Activated naive CD8-positive, alpha-beta T cell treated with anti-CD3 and anti-CD28 coated beads, Interleukin-2, amount 50 U/mL, for 24 hours (primary cell): ENCODE measurements at regions not wholly inside any gene's neighbourhood (a gene's known extent, or its start where the extent isn't known, plus 50 kb on each side); places are given as distances from the start of the nearest gene placed in this dataset.

ENCODE experiments used
- ATAC-seq: fragments of 150-1000 bp; cut with Tn5 transposase; one replicate; pipeline ENCODE4 v1.10.0; 2021
- DNase-seq: peaks from one replicate; pipeline ENCODE4 v3.0.0; 2021
- H3K27ac Mint-ChIP-seq: one replicate; pipeline ENCODE4 v1.8.0; 2021; ENCODE audit warnings: mild to moderate bottlenecking, mixed read lengths
- H3K27me3 Mint-ChIP-seq: one replicate; pipeline ENCODE4 v1.8.0; 2021; ENCODE audit warnings: mixed read lengths
- H3K36me3 Mint-ChIP-seq: one replicate; pipeline ENCODE4 v1.8.0; 2021; ENCODE audit warnings: low read depth, mixed read lengths
- H3K4me1 Mint-ChIP-seq: one replicate; pipeline ENCODE4 v1.8.0; 2021; ENCODE audit warnings: mixed read lengths
- H3K4me3 Mint-ChIP-seq: one replicate; pipeline ENCODE4 v1.8.0; 2021; ENCODE audit warnings: mild to moderate bottlenecking, moderate library complexity, mixed read lengths
- H3K9me3 Mint-ChIP-seq: one replicate; pipeline ENCODE4 v1.8.0; 2021; ENCODE audit warnings: mixed read lengths

DNA sequence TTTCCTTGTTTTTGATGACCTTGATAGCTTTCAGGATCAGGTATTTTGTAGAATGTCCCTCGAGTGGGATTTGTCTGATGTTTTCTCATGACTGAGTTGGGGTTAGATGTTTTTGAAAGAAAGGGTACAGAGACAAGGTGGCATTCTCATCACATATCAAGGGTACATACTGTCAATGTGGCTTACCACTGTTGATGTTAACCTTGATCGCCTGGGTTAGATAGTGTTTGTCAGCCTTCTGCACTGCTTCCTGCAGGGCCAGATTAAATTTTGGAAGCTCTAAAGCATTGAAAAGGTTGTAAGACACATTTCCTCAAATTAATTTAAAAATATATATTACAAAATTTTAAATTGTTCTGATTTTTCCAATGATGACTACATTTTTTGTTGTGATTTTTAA is 287.4 kb upstream of the ACTBL2 start:
- no peaks in the 10 kb centered on the region for H3K36me3 Mint-ChIP-seq
- H3K4me3 Mint-ChIP-seq: no peak overlapping the region
- ATAC-seq (no peak), DNase-seq (no peak)
- H3K27ac Mint-ChIP-seq: no peak overlapping the region
- H3K27me3 Mint-ChIP-seq: peaks cover 5% of the 10 kb centered on the region
- H3K4me1 Mint-ChIP-seq: no peaks in the 10 kb centered on the region
- no peaks in the 10 kb centered on the region for H3K9me3 Mint-ChIP-seq

GRCh38 chr5:57768745-57769144 is 286.1 kb upstream of the ACTBL2 start:
- H3K27me3 Mint-ChIP-seq: peaks cover 5% of the 10 kb centered on the region
- H3K27ac Mint-ChIP-seq: no peak overlapping the region

DNA sequence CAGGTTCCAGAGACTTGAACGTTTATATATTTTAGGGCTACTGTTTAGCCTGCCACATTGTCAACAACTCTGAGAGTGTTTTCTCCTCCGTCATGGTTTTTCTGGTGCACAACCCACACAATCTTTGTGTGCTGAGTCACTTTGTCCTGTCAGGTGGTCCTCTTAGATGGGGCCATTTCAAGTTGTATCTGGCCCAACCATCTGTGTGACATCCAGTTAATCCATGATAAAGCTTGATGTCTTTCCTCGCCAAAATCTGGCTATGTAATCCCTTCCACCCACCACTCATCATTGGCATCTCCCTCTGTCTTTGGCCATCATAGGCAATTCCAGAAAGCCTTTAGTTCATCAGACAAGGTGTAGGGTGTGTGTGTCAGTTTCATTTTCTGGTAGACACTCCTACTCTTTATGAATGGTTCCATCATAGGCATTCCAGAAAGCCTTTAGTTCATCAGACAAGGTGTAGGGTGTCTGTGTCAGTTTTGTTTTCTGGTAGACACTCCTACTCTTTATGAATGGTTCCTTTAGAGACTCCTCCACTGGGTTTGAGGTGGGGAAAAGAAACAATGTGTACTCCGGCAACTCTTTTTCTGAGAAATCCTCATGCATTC is 282.0 kb upstream of the ACTBL2 start:
- Mint-ChIP-seq H3K4me1 (no peaks in the 10 kb centered on the region), H3K4me3 (no peak overlapping the region), H3K27ac (no peak overlapping the region), H3K27me3 (peaks cover 5% of the 10 kb centered on the region), H3K9me3 (no peaks in the 10 kb centered on the region), H3K36me3 (no peaks in the 10 kb centered on the region)
- ATAC-seq (no peak), DNase-seq (no peak)

More at GRCh38 chr5:57768745-57769144, 286.1 kb upstream of the ACTBL2 start:
- DNase-seq: no peak
- H3K9me3 Mint-ChIP-seq: no peaks in the 10 kb centered on the region
- H3K36me3 Mint-ChIP-seq: no peaks in the 10 kb centered on the region
- ATAC-seq: no peak
- no peak overlapping the region for H3K4me3 Mint-ChIP-seq
- no peaks in the 10 kb centered on the region for H3K4me1 Mint-ChIP-seq

GRCh38 chr5:57761513-57761912 is 278.9 kb upstream of the ACTBL2 start:
- no peaks in the 10 kb centered on the region for H3K4me1 Mint-ChIP-seq
- H3K36me3 Mint-ChIP-seq: no peaks in the 10 kb centered on the region
- no peaks in the 10 kb centered on the region for H3K9me3 Mint-ChIP-seq
- no peak overlapping the region for H3K27ac Mint-ChIP-seq
- no peak overlapping the region for H3K4me3 Mint-ChIP-seq
- H3K27me3 Mint-ChIP-seq: no peaks in the 10 kb centered on the region
- ATAC-seq: no peak
- DNase-seq: no peak

DNA sequence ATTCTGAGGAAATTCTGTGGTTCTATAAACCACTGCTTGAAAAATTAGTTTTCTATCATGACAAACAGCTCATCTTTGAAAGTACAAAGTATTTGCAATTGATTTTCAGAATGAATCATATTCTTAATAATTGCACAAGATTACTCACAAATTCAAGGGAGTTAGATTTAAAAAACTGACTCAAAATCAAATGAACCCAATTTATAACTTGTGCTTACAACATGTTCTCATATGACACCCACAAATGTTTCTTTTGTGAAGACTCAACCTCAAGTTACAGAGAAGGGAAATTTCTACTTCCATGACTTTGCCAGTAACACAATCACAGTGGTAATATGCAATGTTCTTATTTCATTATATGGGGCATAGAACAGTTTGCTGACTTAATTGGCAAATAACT is 272.0 kb upstream of the ACTBL2 start:
- no peak overlapping the region for H3K27ac Mint-ChIP-seq
- H3K27me3 Mint-ChIP-seq: peaks cover 3% of the 10 kb centered on the region
- ATAC-seq: no peak
- H3K4me1 Mint-ChIP-seq: no peaks in the 10 kb centered on the region
- no peak overlapping the region for H3K4me3 Mint-ChIP-seq
- DNase-seq: no peak
- no peaks in the 10 kb centered on the region for H3K9me3 Mint-ChIP-seq
- H3K36me3 Mint-ChIP-seq: no peaks in the 10 kb centered on the region

DNA sequence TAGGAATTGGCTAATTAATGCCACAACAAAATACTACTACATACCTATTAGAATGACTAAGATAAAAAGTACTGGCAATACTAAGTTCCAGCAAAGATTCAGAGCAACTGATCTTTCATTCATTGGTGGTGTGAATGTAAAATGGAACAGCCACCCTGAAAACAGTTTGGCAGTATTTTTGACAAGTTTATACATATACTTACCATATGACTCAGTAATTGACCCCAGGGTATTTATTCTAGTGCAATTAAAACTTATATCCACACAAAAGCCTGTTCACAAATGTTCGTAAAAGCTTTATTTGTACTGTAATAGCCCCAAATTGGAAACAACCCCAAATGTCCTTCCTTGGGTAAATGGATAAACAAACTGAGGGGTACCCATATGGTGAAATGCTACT is 270.8 kb upstream of the ACTBL2 start:
- Mint-ChIP-seq H3K27me3 (peaks cover 3% of the 10 kb centered on the region), H3K4me3 (no peak overlapping the region), H3K4me1 (no peaks in the 10 kb centered on the region), H3K27ac (no peak overlapping the region), H3K9me3 (no peaks in the 10 kb centered on the region), H3K36me3 (no peaks in the 10 kb centered on the region)
- ATAC-seq: no peak
- DNase-seq: no peak

- Mint-ChIP-seq H3K36me3 (no peaks in the 10 kb centered on the region), H3K4me3 (no peak overlapping the region), H3K9me3 (no peaks in the 10 kb centered on the region), H3K27me3 (peaks cover 3% of the 10 kb centered on the region), H3K4me1 (no peaks in the 10 kb centered on the region), H3K27ac (no peak overlapping the region)
- DNase-seq: no peak
- no peak for ATAC-seq
These were observed 269.1 kb upstream of the ACTBL2 start for GRCh38 chr5:57751710-57752109.

GRCh38 chr5:57750891-57751290 is 268.3 kb upstream of the ACTBL2 start:
- no peaks in the 10 kb centered on the region for H3K9me3 Mint-ChIP-seq
- DNase-seq (no peak), ATAC-seq (no peak)
- no peaks in the 10 kb centered on the region for H3K4me1 Mint-ChIP-seq
- H3K27ac Mint-ChIP-seq: no peak overlapping the region
- H3K27me3 Mint-ChIP-seq: peaks cover 2% of the 10 kb centered on the region
- no peaks in the 10 kb centered on the region for H3K36me3 Mint-ChIP-seq
- no peak overlapping the region for H3K4me3 Mint-ChIP-seq

DNA sequence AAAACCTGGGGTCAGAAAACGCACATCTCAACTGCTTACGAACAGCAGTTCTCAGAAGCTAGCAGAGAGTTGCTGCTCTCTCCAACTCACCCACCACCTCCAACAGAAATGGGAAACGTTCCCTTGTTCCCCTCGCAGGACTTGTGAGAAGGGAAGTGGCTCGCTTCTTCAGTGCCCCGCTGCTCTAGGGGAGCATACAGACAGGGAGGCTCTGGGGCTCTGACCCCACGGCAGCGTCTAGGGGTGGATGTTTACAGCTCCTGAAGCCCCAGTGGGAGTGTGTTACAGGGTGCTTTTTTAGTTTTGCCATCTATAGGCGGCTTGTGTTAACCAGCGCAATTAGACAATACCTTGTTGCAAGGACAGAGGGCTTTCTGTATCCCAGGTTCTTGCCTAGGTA is 267.7 kb upstream of the ACTBL2 start:
- Mint-ChIP-seq H3K4me1 (no peaks in the 10 kb centered on the region), H3K9me3 (no peaks in the 10 kb centered on the region), H3K27ac (no peak overlapping the region), H3K4me3 (no peak overlapping the region), H3K27me3 (no peaks in the 10 kb centered on the region), H3K36me3 (no peaks in the 10 kb centered on the region)
- ATAC-seq: no peak
- DNase-seq: no peak

DNA sequence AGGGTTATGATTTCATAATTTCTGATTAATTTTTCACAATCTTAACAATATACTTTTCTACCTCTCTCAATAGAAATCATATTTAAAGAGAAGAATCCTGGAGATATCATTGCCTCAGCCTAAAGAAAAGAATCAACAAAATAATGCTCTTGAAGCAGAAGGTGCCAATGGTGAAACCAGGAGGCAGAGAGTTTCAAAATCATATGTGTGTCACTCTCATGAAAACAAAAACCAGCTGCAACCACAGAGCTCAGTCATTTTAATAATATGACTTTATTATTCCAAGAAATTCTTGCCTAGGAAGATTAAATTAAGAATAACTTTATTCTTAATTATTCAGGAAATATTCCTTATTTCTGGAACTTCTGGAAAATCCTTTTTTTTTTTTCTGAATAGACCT is 266.8 kb upstream of the ACTBL2 start:
- H3K36me3 Mint-ChIP-seq: no peaks in the 10 kb centered on the region
- H3K4me1 Mint-ChIP-seq: no peaks in the 10 kb centered on the region
- no peak for DNase-seq
- no peak overlapping the region for H3K27ac Mint-ChIP-seq
- no peaks in the 10 kb centered on the region for H3K9me3 Mint-ChIP-seq
- no peak for ATAC-seq
- no peaks in the 10 kb centered on the region for H3K27me3 Mint-ChIP-seq
- no peak overlapping the region for H3K4me3 Mint-ChIP-seq

DNA sequence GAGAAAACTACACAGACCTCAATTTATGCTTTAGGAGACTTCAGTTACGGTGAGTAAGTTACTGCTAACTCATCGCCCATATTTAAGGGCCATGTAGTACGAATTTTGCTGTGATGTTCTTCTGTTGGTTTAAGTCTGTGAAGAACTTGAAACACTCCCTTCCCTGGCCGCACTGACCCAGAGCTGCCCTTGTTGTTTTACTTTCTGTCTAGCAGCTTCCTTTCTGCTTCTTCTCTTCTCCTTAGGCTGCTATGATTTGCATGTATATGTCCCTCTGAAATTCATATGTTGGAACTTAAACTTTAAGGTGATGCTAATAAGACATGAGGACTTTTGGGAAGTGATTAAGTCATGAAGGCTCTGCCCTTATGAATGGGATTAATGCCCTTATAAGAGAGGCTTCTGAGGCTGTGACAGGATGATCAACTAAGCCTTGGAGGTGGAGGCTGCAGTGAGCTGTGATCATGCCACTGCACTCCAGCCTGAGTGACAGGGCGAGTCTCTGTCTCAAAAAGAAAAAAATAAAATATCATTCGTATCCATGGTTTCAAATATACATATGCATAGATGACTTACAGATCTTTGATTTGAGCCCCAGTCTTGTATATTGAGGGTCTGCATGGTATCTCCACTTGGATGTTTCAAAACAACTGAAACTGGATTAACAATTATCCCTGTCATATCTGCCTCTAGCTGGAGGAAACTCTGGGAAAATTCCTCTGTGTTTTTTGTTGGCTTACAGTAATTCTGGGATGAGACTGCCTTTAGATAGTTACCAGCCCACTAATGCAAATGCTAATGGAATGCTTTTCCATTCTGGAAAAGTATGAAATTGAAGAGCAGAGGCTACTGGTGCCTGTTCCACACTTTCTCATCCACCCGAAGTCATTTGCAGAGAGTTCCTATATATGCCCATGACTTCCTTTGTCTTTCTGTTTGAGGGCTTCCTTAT is 263.4 kb upstream of the ACTBL2 start:
- no peak for ATAC-seq
- Mint-ChIP-seq H3K9me3 (no peaks in the 10 kb centered on the region), H3K36me3 (no peaks in the 10 kb centered on the region), H3K27me3 (peaks cover 2% of the 10 kb centered on the region), H3K4me1 (no peaks in the 10 kb centered on the region), H3K4me3 (no peak overlapping the region), H3K27ac (no peak overlapping the region)
- no peak for DNase-seq

GRCh38 chr5:57745029-57745428 is 262.4 kb upstream of the ACTBL2 start:
- Mint-ChIP-seq H3K27me3 (peaks cover 2% of the 10 kb centered on the region), H3K36me3 (no peaks in the 10 kb centered on the region), H3K4me3 (no peak overlapping the region), H3K27ac (no peak overlapping the region), H3K9me3 (no peaks in the 10 kb centered on the region), H3K4me1 (no peaks in the 10 kb centered on the region)
- DNase-seq (no peak), ATAC-seq (no peak)

- no peak overlapping the region for H3K4me3 Mint-ChIP-seq
- no peaks in the 10 kb centered on the region for H3K9me3 Mint-ChIP-seq
- peaks cover 2% of the 10 kb centered on the region for H3K27me3 Mint-ChIP-seq
- DNase-seq (no peak), ATAC-seq (no peak)
- H3K4me1 Mint-ChIP-seq: no peaks in the 10 kb centered on the region
- H3K27ac Mint-ChIP-seq: no peak overlapping the region
- H3K36me3 Mint-ChIP-seq: no peaks in the 10 kb centered on the region
These were observed 258.7 kb upstream of the ACTBL2 start for GRCh38 chr5:57741336-57741735.

GRCh38 chr5:57738787-57739186 is 256.2 kb upstream of the ACTBL2 start:
- Mint-ChIP-seq H3K4me3 (no peak overlapping the region), H3K4me1 (no peaks in the 10 kb centered on the region), H3K27me3 (peaks cover 2% of the 10 kb centered on the region), H3K36me3 (no peaks in the 10 kb centered on the region), H3K27ac (no peak overlapping the region), H3K9me3 (no peaks in the 10 kb centered on the region)
- DNase-seq: no peak
- ATAC-seq: no peak

DNA sequence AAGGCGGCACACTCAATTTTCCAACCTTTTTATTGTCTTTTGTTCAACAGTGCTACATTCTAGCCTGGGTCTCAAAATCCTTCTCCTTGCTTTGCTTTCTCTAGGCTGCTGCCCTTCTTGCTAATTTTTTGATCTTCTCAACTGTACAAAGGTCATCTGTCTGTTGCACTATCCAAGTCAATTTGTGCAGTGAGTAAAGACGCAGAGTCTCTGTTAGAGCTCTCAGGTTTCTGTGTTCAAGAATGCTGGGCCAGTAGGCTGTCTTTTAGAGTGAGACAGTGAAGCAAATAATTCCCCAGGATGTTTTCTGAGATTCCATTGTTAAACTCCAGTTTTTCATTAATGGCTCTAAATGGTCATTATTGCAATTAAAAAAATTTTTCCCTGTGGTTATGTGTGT is 255.7 kb upstream of the ACTBL2 start:
- no peak for DNase-seq
- H3K36me3 Mint-ChIP-seq: no peaks in the 10 kb centered on the region
- H3K9me3 Mint-ChIP-seq: no peaks in the 10 kb centered on the region
- ATAC-seq: no peak
- H3K4me3 Mint-ChIP-seq: no peak overlapping the region
- peaks cover under 1% of the 10 kb centered on the region for H3K27me3 Mint-ChIP-seq
- no peak overlapping the region for H3K27ac Mint-ChIP-seq
- H3K4me1 Mint-ChIP-seq: no peaks in the 10 kb centered on the region
